Trophoblast cell (in vitro differentiated cells and primary cell): ENCODE measurements at regions not wholly inside any gene's neighbourhood (a gene's known extent, or its start where the extent isn't known, plus 50 kb on each side); places are given as distances from the start of the nearest gene placed in this dataset.

ENCODE experiments used
- DNase-seq, 2 donors: peaks; one replicate each; pipeline ENCODE4 v3.0.0-alpha.2; 2016
- H2AFZ ChIP-seq: 2 replicates; pipeline ENCODE4 v1.6.1; 2013; ENCODE audit warnings: low read length, moderate library complexity, mild to moderate bottlenecking; ENCODE audit not compliant: insufficient read depth, poor library complexity
- H2AK5ac ChIP-seq: 2 replicates; pipeline ENCODE4 v1.6.1; 2013; ENCODE audit warnings: mild to moderate bottlenecking, low read length
- H2BK120ac ChIP-seq: 2 replicates; pipeline ENCODE4 v1.6.1; 2013; ENCODE audit warnings: low read length, mild to moderate bottlenecking, moderate library complexity; ENCODE audit not compliant: insufficient read depth, poor library complexity
- H2BK12ac ChIP-seq: 2 replicates; pipeline ENCODE4 v1.6.1; 2013; ENCODE audit warnings: mild to moderate bottlenecking, low read length, moderate library complexity
- H2BK5ac ChIP-seq: 2 replicates; pipeline ENCODE4 v1.6.1; 2013; ENCODE audit warnings: low read length, low read depth, moderate library complexity, mild to moderate bottlenecking; ENCODE audit not compliant: poor library complexity
- H3K14ac ChIP-seq: 2 replicates; pipeline ENCODE4 v1.6.1; 2013; ENCODE audit warnings: mild to moderate bottlenecking, low read length
- H3K18ac ChIP-seq: 2 replicates; pipeline ENCODE4 v1.6.1; 2013; ENCODE audit warnings: mild to moderate bottlenecking, low read length
- H3K23ac ChIP-seq: 2 replicates; pipeline ENCODE4 v1.6.1; 2013; ENCODE audit warnings: low read length
- H3K27ac ChIP-seq: 2 replicates; pipeline ENCODE4 v1.5.1; 2013; ENCODE audit warnings: low read depth, mild to moderate bottlenecking, inconsistent platforms, low read length, moderate library complexity
- H3K27me3 ChIP-seq: 2 replicates; pipeline ENCODE4 v1.6.1; 2013; ENCODE audit warnings: inconsistent platforms, mild to moderate bottlenecking, low read length, moderate library complexity; ENCODE audit not compliant: insufficient read depth
- H3K36me3 ChIP-seq, 2 experiments: 1 replicate in 1 of 2; 2 replicates in 1 of 2; pipeline ENCODE4 v1.6.1; 2013; ENCODE audit warnings: low read length in 2 of 2, mild to moderate bottlenecking in 2 of 2, moderate library complexity in 1 of 2; ENCODE audit not compliant: insufficient read depth in 2 of 2, control insufficient read depth in 1 of 2
- H3K4ac ChIP-seq: 2 replicates; pipeline ENCODE4 v1.6.1; 2013; ENCODE audit warnings: low read depth, mild to moderate bottlenecking, low read length, moderate library complexity
- H3K4me1 ChIP-seq, 2 experiments: 1 replicate in 1 of 2; 2 replicates in 1 of 2; pipeline ENCODE4 v1.6.1; 2013; ENCODE audit warnings: low read length in 2 of 2, mild to moderate bottlenecking in 2 of 2, moderate library complexity in 1 of 2; ENCODE audit not compliant: insufficient read depth in 2 of 2, control insufficient read depth in 1 of 2
- H3K4me2 ChIP-seq: 2 replicates; pipeline ENCODE4 v1.6.1; 2013; ENCODE audit warnings: inconsistent platforms, mild to moderate bottlenecking, low read length, moderate library complexity
- H3K4me3 ChIP-seq: 2 replicates; pipeline ENCODE4 v1.5.1; 2013; ENCODE audit warnings: mild to moderate bottlenecking, low read depth, low read length, inconsistent platforms
- H3K79me1 ChIP-seq: one replicate; pipeline ENCODE4 v1.6.1; 2013; ENCODE audit warnings: low read length
- H3K79me2 ChIP-seq: 2 replicates; pipeline ENCODE4 v1.6.1; 2013; ENCODE audit warnings: low read length, mild to moderate bottlenecking; ENCODE audit not compliant: control insufficient read depth, insufficient read depth, poor library complexity
- H3K9ac ChIP-seq: 2 replicates; pipeline ENCODE4 v1.6.1; 2013; ENCODE audit warnings: mild to moderate bottlenecking, low read length
- H3K9me3 ChIP-seq: 2 replicates; pipeline ENCODE4 v1.6.1; 2013; ENCODE audit warnings: low read depth, mild to moderate bottlenecking, control low read depth, inconsistent platforms, low read length; ENCODE audit not compliant: insufficient read depth
- H4K12ac ChIP-seq: 2 replicates; pipeline ENCODE4 v1.6.1; 2013; ENCODE audit warnings: low read depth, mild to moderate bottlenecking, low read length, moderate library complexity
- H4K8ac ChIP-seq: 2 replicates; pipeline ENCODE4 v1.6.1; 2013; ENCODE audit warnings: low read depth, mild to moderate bottlenecking, low read length, moderate library complexity
- H4K91ac ChIP-seq: one replicate; pipeline ENCODE4 v1.6.1; 2013; ENCODE audit warnings: low read depth, mild to moderate bottlenecking, low read length, moderate library complexity
- WGBS: extraction: QIAGEN DNeasy Blood & Tissue Kit; methylation state at CpG from one replicate; pipeline ENCODE4 v1.1.7; 2013; ENCODE audit warnings: missing lambda C conversion rate; ENCODE audit not compliant: insufficient read length, insufficient coverage; ENCODE audit errors: extremely low coverage; 5-methylcytosine and 5-hydroxymethylcytosine counted together

GRCh38 chr13:52932649-52933048 lies 84.2 kb upstream of the PCDH8 start:
- Histone ChIP-seq H3K4me1 (peaks cover 0 to 3% of the 10 kb centered on the region in 2 experiments), H4K91ac (peak overlapping the region; percentile 28), H2BK5ac (no peak overlapping the region), H3K36me3 (no peaks in the 10 kb centered on the region), H4K12ac (no peak overlapping the region), H3K4me3 (no peak overlapping the region), H3K79me1 (no peaks in the 10 kb centered on the region), H3K27ac (no peak overlapping the region), H3K4ac (no peak overlapping the region), H3K27me3 (no peaks in the 10 kb centered on the region), H2BK12ac (no peak overlapping the region), H2BK120ac (peak overlapping the region; percentile 17), H4K8ac (no peak overlapping the region), H3K9ac (no peak overlapping the region), H3K4me2 (no peak overlapping the region), H3K79me2 (no peaks in the 10 kb centered on the region), H2AK5ac (no peak overlapping the region), H3K14ac (no peak overlapping the region), H3K9me3 (no peaks in the 10 kb centered on the region), H2AFZ (no peak overlapping the region), H3K23ac (no peak overlapping the region), H3K18ac (no peak overlapping the region)
- WGBS: no CpG with 5 or more reads among the region's 6 CpGs
- no peak for DNase-seq

- Histone ChIP-seq H2BK5ac (no peak overlapping the region), H4K91ac (no peak overlapping the region), H3K4me3 (no peak overlapping the region), H3K79me1 (no peaks in the 10 kb centered on the region), H3K4ac (no peak overlapping the region), H3K4me2 (no peak overlapping the region), H3K36me3 (no peaks in the 10 kb centered on the region), H3K14ac (no peak overlapping the region), H3K18ac (no peak overlapping the region), H3K27me3 (no peaks in the 10 kb centered on the region), H2BK120ac (no peak overlapping the region), H3K23ac (no peak overlapping the region), H4K12ac (no peak overlapping the region), H2AFZ (no peak overlapping the region), H3K9ac (no peak overlapping the region), H3K4me1 (peaks cover 0 to 3% of the 10 kb centered on the region in 2 experiments), H3K9me3 (no peaks in the 10 kb centered on the region), H4K8ac (no peak overlapping the region), H3K27ac (no peak overlapping the region), H3K79me2 (no peaks in the 10 kb centered on the region), H2BK12ac (no peak overlapping the region), H2AK5ac (no peak overlapping the region)
- WGBS: no CpG with 5 or more reads among the region's 4 CpGs
- DNase-seq: no peak
Measured at GRCh38 chr13:52931539-52932431, 83.3 kb upstream of the PCDH8 start.

GRCh38 chr13:52931131-52931530 lies 82.7 kb upstream of the PCDH8 start:
- no peak overlapping the region for H3K18ac ChIP-seq
- H2AK5ac ChIP-seq: no peak overlapping the region
- no peak overlapping the region for H3K4me3 ChIP-seq
- H3K4ac ChIP-seq: no peak overlapping the region
- H3K9me3 ChIP-seq: no peaks in the 10 kb centered on the region
- peaks cover 2% of the 10 kb centered on the region for H3K79me1 ChIP-seq
- no peak overlapping the region for H2AFZ ChIP-seq
- no peak overlapping the region for H3K14ac ChIP-seq
- H3K36me3 ChIP-seq: no peaks in the 10 kb centered on the region
- H3K23ac ChIP-seq: no peak overlapping the region
- H2BK5ac ChIP-seq: no peak overlapping the region
- H4K91ac ChIP-seq: no peak overlapping the region
- no peak overlapping the region for H3K9ac ChIP-seq
- H3K4me2 ChIP-seq: no peak overlapping the region
- H3K27ac ChIP-seq: no peak overlapping the region
- no peak overlapping the region for H4K12ac ChIP-seq
- H4K8ac ChIP-seq: no peak overlapping the region
- H2BK120ac ChIP-seq: no peak overlapping the region
- no peaks in the 10 kb centered on the region for H3K79me2 ChIP-seq
- peaks cover under 1 to 3% of the 10 kb centered on the region in 2 experiments for H3K4me1 ChIP-seq
- no peak for DNase-seq
- no CpG with 5 or more reads among the region's 5 CpGs for WGBS
- no peak overlapping the region for H2BK12ac ChIP-seq
- H3K27me3 ChIP-seq: no peaks in the 10 kb centered on the region

GRCh38 chr13:52929846-52930245 lies 81.4 kb upstream of the PCDH8 start:
- H3K36me3 ChIP-seq: no peaks in the 10 kb centered on the region
- peaks cover 12% of the 10 kb centered on the region for H3K79me1 ChIP-seq
- H2AK5ac ChIP-seq: no peak overlapping the region
- no peak overlapping the region for H2BK5ac ChIP-seq
- no peak overlapping the region for H3K4me2 ChIP-seq
- no peak overlapping the region for H4K91ac ChIP-seq
- H3K18ac ChIP-seq: no peak overlapping the region
- no peak overlapping the region for H3K23ac ChIP-seq
- no peak overlapping the region for H4K12ac ChIP-seq
- no peak overlapping the region for H2BK12ac ChIP-seq
- H2AFZ ChIP-seq: no peak overlapping the region
- H3K4me3 ChIP-seq: no peak overlapping the region
- no peaks in the 10 kb centered on the region for H3K79me2 ChIP-seq
- no peak overlapping the region for H3K9ac ChIP-seq
- peaks cover 14 to 15% of the 10 kb centered on the region in 2 experiments for H3K4me1 ChIP-seq
- no peak overlapping the region for H3K14ac ChIP-seq
- H3K27ac ChIP-seq: no peak overlapping the region
- WGBS: no CpG with 5 or more reads among the region's 2 CpGs
- H3K4ac ChIP-seq: no peak overlapping the region
- H4K8ac ChIP-seq: no peak overlapping the region
- no peaks in the 10 kb centered on the region for H3K9me3 ChIP-seq
- DNase-seq: no peak
- no peaks in the 10 kb centered on the region for H3K27me3 ChIP-seq
- H2BK120ac ChIP-seq: no peak overlapping the region
